Neural cell (in vitro differentiated cells): ENCODE measurements at regions not wholly inside any gene's neighbourhood (a gene's known extent, or its start where the extent isn't known, plus 50 kb on each side); places are given as distances from the start of the nearest gene placed in this dataset.

ENCODE experiments used
- EZH2 ChIP-seq: fragments of 200-600, 300-800 bp; shearing (Covaris generic), sonication (generic); IDR thresholded peaks from 2 replicates; pipeline ENCODE4 v1.6.1; 2014; ENCODE audit warnings: antibody characterized with exemption, low read length, borderline replicate concordance, mild to moderate bottlenecking; ENCODE audit not compliant: insufficient read depth, poor library complexity, severe bottlenecking
- POLR2AphosphoS5 ChIP-seq: IDR thresholded peaks from 2 replicates; pipeline ENCODE4 v1.6.1; 2012
- RAD21 ChIP-seq: fragments of 450-650 bp; conservative IDR thresholded peaks from 2 replicates; pipeline ENCODE4 v1.6.1; 2014; ENCODE audit warnings: antibody characterized with exemption, mild to moderate bottlenecking, moderate library complexity
- SMC3 ChIP-seq: fragments of 450-650 bp; conservative IDR thresholded peaks from 2 replicates; pipeline ENCODE4 v1.6.1; 2014; ENCODE audit warnings: antibody characterized with exemption, mild to moderate bottlenecking, moderate library complexity; ENCODE audit not compliant: poor library complexity
- TF ChIP-seq, protein P1 (sequence below): fragments of 450-650 bp; IDR thresholded peaks from 2 replicates; pipeline ENCODE4 v1.5.1; 2014; ENCODE audit warnings: antibody characterized with exemption, mild to moderate bottlenecking, moderate library complexity; ENCODE audit not compliant: poor library complexity, severe bottlenecking
- TF ChIP-seq, protein P2 (sequence below): IDR thresholded peaks from 2 replicates; pipeline ENCODE4 v1.6.1; 2012; ENCODE audit warnings: borderline replicate concordance

DNA sequence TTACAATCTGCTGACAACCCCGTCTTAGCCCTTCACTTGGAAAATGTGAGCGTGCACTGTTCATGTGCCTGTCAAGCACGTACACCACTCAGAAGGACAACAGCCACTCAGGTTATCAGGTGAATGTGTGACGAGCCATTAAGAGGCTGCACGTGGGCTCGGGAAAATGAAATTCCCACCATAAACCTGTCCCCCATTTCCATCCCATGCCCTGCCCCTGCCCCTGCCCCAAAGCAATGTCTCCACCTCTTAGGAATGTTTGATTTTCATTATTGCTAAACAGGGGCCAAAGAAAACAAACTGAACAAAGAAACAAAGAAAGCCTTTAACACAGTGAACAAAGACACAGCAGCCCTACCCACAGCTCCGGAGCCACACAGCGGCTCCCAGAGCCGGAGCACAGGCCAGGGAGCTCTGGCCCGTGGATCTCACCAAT, 90.5 kb downstream of the TMEM18 start:
- TF ChIP-seq, protein P1, sequence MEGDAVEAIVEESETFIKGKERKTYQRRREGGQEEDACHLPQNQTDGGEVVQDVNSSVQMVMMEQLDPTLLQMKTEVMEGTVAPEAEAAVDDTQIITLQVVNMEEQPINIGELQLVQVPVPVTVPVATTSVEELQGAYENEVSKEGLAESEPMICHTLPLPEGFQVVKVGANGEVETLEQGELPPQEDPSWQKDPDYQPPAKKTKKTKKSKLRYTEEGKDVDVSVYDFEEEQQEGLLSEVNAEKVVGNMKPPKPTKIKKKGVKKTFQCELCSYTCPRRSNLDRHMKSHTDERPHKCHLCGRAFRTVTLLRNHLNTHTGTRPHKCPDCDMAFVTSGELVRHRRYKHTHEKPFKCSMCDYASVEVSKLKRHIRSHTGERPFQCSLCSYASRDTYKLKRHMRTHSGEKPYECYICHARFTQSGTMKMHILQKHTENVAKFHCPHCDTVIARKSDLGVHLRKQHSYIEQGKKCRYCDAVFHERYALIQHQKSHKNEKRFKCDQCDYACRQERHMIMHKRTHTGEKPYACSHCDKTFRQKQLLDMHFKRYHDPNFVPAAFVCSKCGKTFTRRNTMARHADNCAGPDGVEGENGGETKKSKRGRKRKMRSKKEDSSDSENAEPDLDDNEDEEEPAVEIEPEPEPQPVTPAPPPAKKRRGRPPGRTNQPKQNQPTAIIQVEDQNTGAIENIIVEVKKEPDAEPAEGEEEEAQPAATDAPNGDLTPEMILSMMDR: no peak
- TF ChIP-seq RAD21 (no peak), POLR2AphosphoS5 (peak; percentile 36), SMC3 (no peak), EZH2 (no peak)
- TF ChIP-seq, protein P2, sequence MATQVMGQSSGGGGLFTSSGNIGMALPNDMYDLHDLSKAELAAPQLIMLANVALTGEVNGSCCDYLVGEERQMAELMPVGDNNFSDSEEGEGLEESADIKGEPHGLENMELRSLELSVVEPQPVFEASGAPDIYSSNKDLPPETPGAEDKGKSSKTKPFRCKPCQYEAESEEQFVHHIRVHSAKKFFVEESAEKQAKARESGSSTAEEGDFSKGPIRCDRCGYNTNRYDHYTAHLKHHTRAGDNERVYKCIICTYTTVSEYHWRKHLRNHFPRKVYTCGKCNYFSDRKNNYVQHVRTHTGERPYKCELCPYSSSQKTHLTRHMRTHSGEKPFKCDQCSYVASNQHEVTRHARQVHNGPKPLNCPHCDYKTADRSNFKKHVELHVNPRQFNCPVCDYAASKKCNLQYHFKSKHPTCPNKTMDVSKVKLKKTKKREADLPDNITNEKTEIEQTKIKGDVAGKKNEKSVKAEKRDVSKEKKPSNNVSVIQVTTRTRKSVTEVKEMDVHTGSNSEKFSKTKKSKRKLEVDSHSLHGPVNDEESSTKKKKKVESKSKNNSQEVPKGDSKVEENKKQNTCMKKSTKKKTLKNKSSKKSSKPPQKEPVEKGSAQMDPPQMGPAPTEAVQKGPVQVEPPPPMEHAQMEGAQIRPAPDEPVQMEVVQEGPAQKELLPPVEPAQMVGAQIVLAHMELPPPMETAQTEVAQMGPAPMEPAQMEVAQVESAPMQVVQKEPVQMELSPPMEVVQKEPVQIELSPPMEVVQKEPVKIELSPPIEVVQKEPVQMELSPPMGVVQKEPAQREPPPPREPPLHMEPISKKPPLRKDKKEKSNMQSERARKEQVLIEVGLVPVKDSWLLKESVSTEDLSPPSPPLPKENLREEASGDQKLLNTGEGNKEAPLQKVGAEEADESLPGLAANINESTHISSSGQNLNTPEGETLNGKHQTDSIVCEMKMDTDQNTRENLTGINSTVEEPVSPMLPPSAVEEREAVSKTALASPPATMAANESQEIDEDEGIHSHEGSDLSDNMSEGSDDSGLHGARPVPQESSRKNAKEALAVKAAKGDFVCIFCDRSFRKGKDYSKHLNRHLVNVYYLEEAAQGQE: no peak
